ENCODE measurements at regions not wholly inside any gene's neighbourhood (a gene's known extent, or its start where the extent isn't known, plus 50 kb on each side); places are given as distances from the start of the nearest gene placed in this dataset.

GRCh38 chr5:91825618-91826017 lies 442.5 kb upstream of the ARRDC3 start:
- TF ChIP-seq CTCF (IDR thresholded peaks at IDR 0.05; ENCODE audit: extremely low read depth, missing control alignments) = no peak
- DNase-seq (ENCODE audit: low spot score) = no peak

- no peak for TF ChIP-seq CTCF (IDR thresholded peaks at IDR 0.05; ENCODE audit: extremely low read depth, missing control alignments)
- no peak for DNase-seq (ENCODE audit: low spot score)
Observed at GRCh38 chr5:91824406-91824805, 441.3 kb upstream of the ARRDC3 start.

GRCh38 chr5:91820874-91821273 lies 437.8 kb upstream of the ARRDC3 start:
- DNase-seq (ENCODE audit: low spot score) = no peak
- TF ChIP-seq CTCF (IDR thresholded peaks at IDR 0.05; ENCODE audit: extremely low read depth, missing control alignments) = no peak

DNA sequence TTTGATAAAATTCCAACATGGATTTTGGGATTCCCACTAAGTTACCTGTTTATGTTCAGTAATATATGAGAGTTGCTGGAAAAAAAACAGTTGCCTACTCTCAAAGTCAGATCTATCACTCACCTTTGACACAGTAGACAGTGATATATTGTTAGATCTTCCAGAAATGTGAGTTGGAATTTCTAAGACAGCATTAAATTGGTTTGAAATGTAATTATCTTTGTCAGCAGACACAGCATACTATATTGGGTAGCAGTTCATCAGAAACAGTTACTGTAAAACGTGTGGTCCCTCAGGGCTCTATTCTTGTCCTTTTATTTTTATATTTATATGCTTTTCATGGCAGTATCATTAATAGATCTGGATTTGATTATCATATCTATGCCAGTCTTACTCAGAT lies 433.6 kb upstream of the ARRDC3 start:
- no peak for TF ChIP-seq CTCF (IDR thresholded peaks at IDR 0.05; ENCODE audit: extremely low read depth, missing control alignments)
- no peak for DNase-seq (ENCODE audit: low spot score)

DNA sequence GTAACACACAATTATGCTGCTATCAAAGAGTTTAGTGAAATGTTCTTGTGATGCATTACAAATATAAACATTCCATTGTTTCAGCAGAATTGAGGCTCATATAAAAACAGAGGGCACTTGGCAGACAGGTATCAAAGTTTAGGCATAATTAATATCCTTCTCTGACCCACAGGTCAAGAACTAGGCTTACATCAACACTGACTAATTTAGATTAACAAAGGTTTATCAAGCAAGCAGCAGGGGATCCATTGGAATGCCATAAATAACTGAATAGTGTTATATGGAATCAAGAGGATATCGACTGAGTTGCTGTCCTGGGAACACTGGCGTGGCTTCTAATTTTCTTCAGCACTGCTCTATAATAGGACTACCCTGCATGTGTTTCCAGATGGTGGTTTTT lies 414.5 kb upstream of the ARRDC3 start:
- no peak for DNase-seq (ENCODE audit: low spot score)
- TF ChIP-seq CTCF (IDR thresholded peaks at IDR 0.05; ENCODE audit: extremely low read depth, missing control alignments) = no peak

DNA sequence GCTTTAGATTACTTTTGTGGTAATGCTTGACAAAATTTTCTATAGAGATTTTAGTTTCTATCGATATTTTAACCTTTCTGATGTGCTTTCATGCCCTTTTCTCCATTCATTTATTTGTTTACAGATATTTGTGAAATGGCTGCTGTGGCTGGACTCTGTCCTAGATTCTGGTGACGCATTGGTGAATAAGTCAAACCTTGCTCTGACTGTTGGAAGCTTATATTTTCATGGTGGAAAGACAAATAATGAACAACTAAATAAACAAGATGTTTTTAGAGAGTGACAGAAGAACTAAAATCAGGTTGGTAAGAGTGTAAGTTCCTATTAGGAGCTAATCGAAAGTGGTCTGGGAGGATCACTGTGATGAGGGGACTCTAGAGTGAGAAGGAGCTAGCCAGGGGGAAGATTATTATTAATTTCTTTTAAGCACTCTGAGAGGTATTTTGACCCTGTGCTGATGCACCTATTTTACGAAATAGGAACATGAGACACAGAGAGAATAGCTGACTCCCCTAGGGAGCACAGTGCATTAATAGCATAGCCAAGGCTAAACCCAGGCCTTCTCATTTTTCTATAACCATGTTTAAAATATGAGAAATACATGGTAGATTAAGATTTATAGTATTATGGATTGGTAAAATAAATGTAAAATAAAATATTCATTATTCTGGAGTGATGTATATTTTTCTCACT lies 411.9 kb upstream of the ARRDC3 start:
- DNase-seq (ENCODE audit: low spot score) = no peak
- no peak for TF ChIP-seq CTCF (IDR thresholded peaks at IDR 0.05; ENCODE audit: extremely low read depth, missing control alignments)

GRCh38 chr5:91794455-91794854 lies 411.3 kb upstream of the ARRDC3 start:
- no peak for DNase-seq (ENCODE audit: low spot score)
- TF ChIP-seq CTCF (IDR thresholded peaks at IDR 0.05; ENCODE audit: extremely low read depth, missing control alignments) = no peak

Measured in GM20000 (cell line).